ENCODE measurements at regions not wholly inside any gene's neighbourhood (a gene's known extent, or its start where the extent isn't known, plus 50 kb on each side); places are given as distances from the start of the nearest gene placed in this dataset.

GRCh38 chr1:70496181-70496580 lies 85.1 kb downstream of the CTH start:
- Histone ChIP-seq H4K20me1 (ENCODE audit: control insufficient read depth, insufficient read depth) (no peaks in the 10 kb centered on the region), H3K9me3 (replicated peaks; ENCODE audit: control insufficient read depth, insufficient read depth, low read length) (no peaks in the 10 kb centered on the region), H2AFZ (ENCODE audit: control insufficient read depth, low read depth, low read length) (no peak overlapping the region), H3K4me3 (no peak overlapping the region), H3K27me3 (replicated peaks in 1 of 2; ENCODE audit: control insufficient read depth in 2 of 2, insufficient read depth in 2 of 2, low read length in 1 of 2) (no peaks in the 10 kb centered on the region), H3K79me2 (ENCODE audit: control insufficient read depth, insufficient read depth, low read length) (no peaks in the 10 kb centered on the region), H3K27ac (ENCODE audit: control insufficient read depth, insufficient read depth) (no peak overlapping the region), H3K4me1 (ENCODE audit: control insufficient read depth, insufficient read depth, low read length) (no peaks in the 10 kb centered on the region), H3K36me3 (ENCODE audit: control insufficient read depth in 2 of 2, insufficient read depth in 2 of 2, low read length in 1 of 2) (no peaks in the 10 kb centered on the region), H3K4me2 (ENCODE audit: control insufficient read depth, insufficient read depth) (no peak overlapping the region), H3K9ac (ENCODE audit: control insufficient read depth, insufficient read depth, low read length) (no peak overlapping the region)
- FAIRE-seq (no peak), DNase-seq (ENCODE audit: low read depth, low spot score) (no peak), ATAC-seq (no peak)
- 43% methylated on average over 2 of the region's 2 CpGs for WGBS (ENCODE audit: insufficient coverage, insufficient replicate concordance, low lambda C conversion rate, missing lambda C conversion rate)
- intact Hi-C loops (cut with micrococcal nuclease; ENCODE audit: unreplicated experiment) (no loop called here), in situ Hi-C loops (cut with MboI) (no loop called here)
- ChIA-PET POLR2A (interaction anchor here (0.5 kb wide), 1 partner anchor 9 kb away, joined by 4 read pairs; no protein-coding TSS in a partner anchor), RAD21 (ENCODE audit: unreplicated experiment) (interaction anchor here (0.6 kb wide), 1 partner anchor 14 kb away, joined by 3 read pairs; no protein-coding TSS in a partner anchor), SMC1A (ENCODE audit: uncharacterized antibody, unreplicated experiment) (interaction anchor here (1.1 to 2.6 kb wide), 3 partner anchors 10 to 358 kb away, joined by 3 to 11 read pairs (median 3); no protein-coding TSS in a partner anchor), CTCF (interaction anchor here (0.7 to 1.7 kb wide), 4 partner anchors 9 to 363 kb away, joined by 3 read pairs; no protein-coding TSS in a partner anchor)
- no TSS peak for BruUV-seq (replicated peaks)
- TF ChIP-seq IKZF1 (conservative IDR thresholded peaks at IDR 0.05): no peak
- no peak for TF ChIP-seq RB1 (IDR thresholded peaks at IDR 0.05; ENCODE audit: borderline replicate concordance)
- no peak for TF ChIP-seq RUNX3 (IDR thresholded peaks at IDR 0.05; ENCODE audit: low read length)
- TF ChIP-seq, protein P1, sequence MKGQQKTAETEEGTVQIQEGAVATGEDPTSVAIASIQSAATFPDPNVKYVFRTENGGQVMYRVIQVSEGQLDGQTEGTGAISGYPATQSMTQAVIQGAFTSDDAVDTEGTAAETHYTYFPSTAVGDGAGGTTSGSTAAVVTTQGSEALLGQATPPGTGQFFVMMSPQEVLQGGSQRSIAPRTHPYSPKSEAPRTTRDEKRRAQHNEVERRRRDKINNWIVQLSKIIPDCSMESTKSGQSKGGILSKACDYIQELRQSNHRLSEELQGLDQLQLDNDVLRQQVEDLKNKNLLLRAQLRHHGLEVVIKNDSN (IDR thresholded peaks at IDR 0.05; ENCODE audit: borderline replicate concordance, extremely low read length, insufficient read depth, low read depth, low read length): no peak
- TF ChIP-seq SIX5 (IDR thresholded peaks at IDR 0.05; ENCODE audit: low read depth, low read length, severe bottlenecking): no peak
- TF ChIP-seq TBL1XR1 (IDR thresholded peaks at IDR 0.05; ENCODE audit: low read depth, low read length): no peak
- TF ChIP-seq HDGF (IDR thresholded peaks at IDR 0.05): no peak
- TF ChIP-seq RAD51 (IDR thresholded peaks at IDR 0.05): no peak
- no peak for TF ChIP-seq MYB (IDR thresholded peaks at IDR 0.05; ENCODE audit: borderline replicate concordance, low read depth, low read length)
- no peak for TF ChIP-seq WRNIP1 (IDR thresholded peaks at IDR 0.05; ENCODE audit: borderline replicate concordance, low read depth, low read length)
- TF ChIP-seq, protein P2, sequence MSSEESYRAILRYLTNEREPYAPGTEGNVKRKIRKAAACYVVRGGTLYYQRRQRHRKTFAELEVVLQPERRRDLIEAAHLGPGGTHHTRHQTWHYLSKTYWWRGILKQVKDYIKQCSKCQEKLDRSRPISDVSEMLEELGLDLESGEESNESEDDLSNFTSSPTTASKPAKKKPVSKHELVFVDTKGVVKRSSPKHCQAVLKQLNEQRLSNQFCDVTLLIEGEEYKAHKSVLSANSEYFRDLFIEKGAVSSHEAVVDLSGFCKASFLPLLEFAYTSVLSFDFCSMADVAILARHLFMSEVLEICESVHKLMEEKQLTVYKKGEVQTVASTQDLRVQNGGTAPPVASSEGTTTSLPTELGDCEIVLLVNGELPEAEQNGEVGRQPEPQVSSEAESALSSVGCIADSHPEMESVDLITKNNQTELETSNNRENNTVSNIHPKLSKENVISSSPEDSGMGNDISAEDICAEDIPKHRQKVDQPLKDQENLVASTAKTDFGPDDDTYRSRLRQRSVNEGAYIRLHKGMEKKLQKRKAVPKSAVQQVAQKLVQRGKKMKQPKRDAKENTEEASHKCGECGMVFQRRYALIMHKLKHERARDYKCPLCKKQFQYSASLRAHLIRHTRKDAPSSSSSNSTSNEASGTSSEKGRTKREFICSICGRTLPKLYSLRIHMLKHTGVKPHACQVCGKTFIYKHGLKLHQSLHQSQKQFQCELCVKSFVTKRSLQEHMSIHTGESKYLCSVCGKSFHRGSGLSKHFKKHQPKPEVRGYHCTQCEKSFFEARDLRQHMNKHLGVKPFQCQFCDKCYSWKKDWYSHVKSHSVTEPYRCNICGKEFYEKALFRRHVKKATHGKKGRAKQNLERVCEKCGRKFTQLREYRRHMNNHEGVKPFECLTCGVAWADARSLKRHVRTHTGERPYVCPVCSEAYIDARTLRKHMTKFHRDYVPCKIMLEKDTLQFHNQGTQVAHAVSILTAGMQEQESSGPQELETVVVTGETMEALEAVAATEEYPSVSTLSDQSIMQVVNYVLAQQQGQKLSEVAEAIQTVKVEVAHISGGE (CRISPR knock-in tag; IDR thresholded peaks at IDR 0.05): no peak
- TF ChIP-seq SREBF2 (IDR thresholded peaks at IDR 0.05; ENCODE audit: low read length): no peak
- TF ChIP-seq, protein P3, sequence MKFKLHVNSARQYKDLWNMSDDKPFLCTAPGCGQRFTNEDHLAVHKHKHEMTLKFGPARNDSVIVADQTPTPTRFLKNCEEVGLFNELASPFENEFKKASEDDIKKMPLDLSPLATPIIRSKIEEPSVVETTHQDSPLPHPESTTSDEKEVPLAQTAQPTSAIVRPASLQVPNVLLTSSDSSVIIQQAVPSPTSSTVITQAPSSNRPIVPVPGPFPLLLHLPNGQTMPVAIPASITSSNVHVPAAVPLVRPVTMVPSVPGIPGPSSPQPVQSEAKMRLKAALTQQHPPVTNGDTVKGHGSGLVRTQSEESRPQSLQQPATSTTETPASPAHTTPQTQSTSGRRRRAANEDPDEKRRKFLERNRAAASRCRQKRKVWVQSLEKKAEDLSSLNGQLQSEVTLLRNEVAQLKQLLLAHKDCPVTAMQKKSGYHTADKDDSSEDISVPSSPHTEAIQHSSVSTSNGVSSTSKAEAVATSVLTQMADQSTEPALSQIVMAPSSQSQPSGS (IDR thresholded peaks at IDR 0.05; ENCODE audit: low read length): no peak
- TF ChIP-seq EGR1 (IDR thresholded peaks at IDR 0.05; ENCODE audit: borderline replicate concordance in 1 of 2, low read depth in 2 of 2, low read length in 2 of 2): no peak

Data from GM12878 (cell line).